NCI-H774 (cell line): ENCODE measurements at regions not wholly inside any gene's neighbourhood (a gene's known extent, or its start where the extent isn't known, plus 50 kb on each side); places are given as distances from the start of the nearest gene placed in this dataset.

ENCODE experiments used
- DNase-seq: peaks from one replicate; lab custom pipeline; 2025; lab: John Stamatoyannopoulos, UW

DNA sequence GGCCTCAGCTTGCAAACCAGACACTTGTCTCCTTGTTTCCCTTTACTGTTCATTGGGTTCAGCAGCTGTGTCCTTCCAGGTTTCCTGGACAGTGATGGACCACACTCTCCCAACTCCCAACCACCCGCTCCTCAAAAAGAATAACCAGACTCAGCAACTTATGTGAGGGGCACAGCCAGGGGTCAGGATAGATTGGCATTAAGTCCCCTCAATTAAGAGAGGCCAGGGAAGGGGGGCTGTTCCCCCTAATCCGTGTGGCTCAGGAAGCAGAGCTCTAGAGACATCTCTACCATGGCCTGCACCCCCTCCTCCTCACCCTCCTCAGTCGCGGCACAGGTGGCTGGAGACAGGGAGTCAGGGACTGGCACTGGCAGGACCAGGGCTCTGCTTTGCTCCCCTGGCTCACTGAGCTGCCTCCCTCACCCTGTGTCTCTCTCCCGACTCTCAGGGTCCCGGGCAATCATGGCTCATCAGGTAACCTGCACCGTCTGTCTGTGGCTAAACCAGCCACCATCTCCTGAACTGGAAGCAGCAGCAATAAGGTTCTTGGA lies 111.7 kb downstream of the ZNF280B start:
- DNase-seq: no peak

DNA sequence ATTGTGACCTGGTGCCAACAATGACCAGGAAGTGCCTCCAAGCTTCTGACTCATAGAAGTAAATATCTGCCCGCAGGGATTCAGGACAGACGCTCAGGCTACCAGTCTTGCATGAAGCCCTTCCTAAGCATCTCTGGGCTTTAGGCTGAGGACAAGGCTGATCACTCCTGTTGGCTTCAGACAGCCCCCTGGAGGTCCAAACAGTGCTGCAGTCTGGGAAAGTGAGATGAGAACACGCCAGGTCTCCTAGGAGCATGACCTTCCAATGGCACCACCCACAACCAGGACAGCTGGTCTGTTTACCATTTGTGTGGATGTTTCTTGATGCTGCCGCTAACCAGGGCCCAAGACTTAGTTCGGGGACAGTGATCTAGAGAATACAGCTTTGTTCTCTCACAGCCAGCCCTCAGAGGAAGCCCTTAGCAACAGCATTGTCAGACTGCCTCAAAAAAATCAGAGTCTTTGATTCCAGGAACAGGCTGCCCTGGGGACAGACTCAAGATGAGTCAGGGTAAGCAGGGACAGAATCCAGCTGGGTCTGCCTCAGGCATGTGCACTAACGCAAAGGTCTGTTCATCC lies 111.2 kb downstream of the ZNF280B start:
- DNase-seq: peak; percentile 38

DNA sequence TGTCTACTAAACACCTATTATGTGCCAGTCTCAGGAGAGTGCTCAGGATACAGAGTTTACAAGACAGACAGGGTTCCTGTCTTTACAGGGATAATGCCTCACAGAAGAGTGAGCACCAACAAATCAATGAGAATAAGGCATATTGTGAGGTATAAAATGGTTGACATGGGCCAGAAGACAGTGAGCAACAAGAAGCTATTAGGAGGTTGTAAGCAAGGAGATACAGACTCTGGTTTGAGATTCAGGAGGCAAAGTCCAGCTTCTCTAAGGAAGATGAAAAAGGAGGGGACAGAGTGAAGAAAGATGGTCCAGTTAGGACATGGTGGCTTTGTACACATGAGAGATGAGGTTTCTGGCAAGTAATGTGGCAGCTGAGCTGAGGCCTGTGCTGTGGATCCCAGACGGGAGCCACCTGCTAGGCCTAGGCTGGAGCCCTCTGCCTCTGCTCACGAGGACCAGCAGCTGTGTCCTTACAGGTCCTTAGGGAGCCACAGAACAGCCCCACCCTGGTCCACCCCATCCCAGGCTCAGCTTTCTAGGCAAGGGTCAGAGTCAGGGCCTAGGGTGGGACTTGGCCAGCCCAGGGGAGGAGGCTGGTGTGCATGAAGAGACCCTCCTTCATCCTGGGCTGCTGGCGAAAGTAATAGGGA lies 110.5 kb downstream of the ZNF280B start:
- DNase-seq: no peak

- no peak for DNase-seq
Observed at GRCh38 chr22:22398530-22399327, 109.8 kb downstream of the ZNF280B start.

- DNase-seq: no peak
Observed at GRCh38 chr22:22400099-22400498, 108.4 kb downstream of the ZNF280B start.

GRCh38 chr22:22400964-22401363 lies 107.6 kb downstream of the ZNF280B start:
- no peak for DNase-seq

DNA sequence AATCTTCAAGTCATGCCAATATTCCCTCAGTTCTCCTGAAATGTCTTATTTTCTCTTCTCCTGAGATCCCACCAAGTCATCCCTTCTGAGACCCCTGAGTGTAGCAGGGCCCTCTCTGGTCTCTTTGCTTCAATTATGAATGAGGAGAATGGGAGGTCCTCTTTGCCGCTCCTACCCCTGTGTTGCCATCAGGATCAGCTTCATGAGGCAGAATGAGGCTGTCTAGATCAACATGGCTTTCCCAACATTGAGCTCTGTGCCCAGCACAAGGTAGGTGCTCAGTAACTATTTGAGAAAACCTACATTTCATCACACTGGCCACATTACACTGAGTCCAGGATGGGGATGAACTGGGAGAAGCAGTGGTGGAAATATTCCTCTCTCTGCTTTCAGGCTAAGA lies 107.2 kb downstream of the ZNF280B start:
- DNase-seq: no peak

DNA sequence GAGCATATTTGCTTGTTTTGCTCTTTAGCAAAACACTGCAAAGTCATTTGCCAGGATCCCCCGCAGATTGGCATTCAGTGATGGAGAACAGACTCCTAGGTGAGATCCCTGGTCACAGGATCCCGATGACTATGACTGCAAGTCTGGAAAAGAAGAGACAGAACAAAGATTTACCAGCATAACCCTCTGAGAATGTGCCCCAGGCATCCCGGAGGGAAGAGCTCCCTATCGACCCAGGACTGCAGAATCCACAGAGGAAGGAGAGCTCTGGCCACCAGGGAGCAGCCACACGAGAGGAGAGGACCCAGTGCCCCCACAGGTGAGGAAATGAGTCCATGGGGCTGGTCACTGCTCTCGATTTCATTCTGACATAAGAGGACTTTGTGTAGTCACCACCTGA lies 105.2 kb downstream of the ZNF280B start:
- no peak for DNase-seq

- no peak for DNase-seq
Observed at GRCh38 chr22:22403771-22404170, 104.8 kb downstream of the ZNF280B start.

- no peak for DNase-seq
Observed at GRCh38 chr22:22404598-22405284, 103.8 kb downstream of the ZNF280B start.

GRCh38 chr22:22406445-22407027 lies 102.0 kb downstream of the ZNF280B start:
- DNase-seq: no peak

GRCh38 chr22:22407061-22407460 lies 101.5 kb downstream of the ZNF280B start:
- no peak for DNase-seq

DNA sequence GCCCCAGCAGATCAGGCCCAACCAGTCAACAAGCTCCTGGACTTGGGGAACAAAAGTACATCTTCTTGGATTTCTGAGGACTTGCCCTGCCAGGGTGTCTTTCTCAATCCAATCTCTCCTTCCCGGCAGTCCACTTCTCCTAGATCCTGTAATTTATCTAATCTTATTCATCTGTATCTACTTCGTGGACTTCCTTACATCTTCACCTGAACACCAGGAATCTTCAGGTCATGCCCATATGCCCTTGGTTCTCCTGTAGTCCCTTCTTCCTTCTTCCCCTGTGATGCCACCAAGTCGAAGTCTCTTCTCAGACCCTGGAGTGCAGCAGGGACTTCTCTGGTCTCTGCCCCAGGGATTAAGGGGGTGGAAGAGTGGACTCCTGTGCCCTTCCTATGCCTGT lies 100.3 kb downstream of the ZNF280B start:
- DNase-seq: no peak

- DNase-seq: peak; percentile 37
Observed at GRCh38 chr22:22408731-22409696, 99.5 kb downstream of the ZNF280B start.

DNA sequence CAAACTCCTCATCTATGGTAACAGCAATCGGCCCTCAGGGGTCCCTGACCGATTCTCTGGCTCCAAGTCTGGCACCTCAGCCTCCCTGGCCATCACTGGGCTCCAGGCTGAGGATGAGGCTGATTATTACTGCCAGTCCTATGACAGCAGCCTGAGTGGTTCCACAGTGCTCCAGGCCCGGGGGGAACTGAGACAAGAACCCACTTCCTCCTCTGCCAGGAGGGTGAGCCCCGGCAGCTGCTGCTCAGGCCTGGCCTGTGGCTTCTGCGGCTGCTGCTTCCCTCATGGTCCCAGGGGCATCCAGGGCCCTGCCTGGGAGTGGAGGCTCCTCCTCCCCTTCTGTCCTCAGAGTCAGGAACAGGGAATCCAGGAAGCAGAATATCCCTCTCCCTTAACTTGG lies 98.4 kb downstream of the ZNF280B start:
- no peak for DNase-seq

- no peak for DNase-seq
Observed at GRCh38 chr22:22410677-22411076, 97.9 kb downstream of the ZNF280B start.

DNA sequence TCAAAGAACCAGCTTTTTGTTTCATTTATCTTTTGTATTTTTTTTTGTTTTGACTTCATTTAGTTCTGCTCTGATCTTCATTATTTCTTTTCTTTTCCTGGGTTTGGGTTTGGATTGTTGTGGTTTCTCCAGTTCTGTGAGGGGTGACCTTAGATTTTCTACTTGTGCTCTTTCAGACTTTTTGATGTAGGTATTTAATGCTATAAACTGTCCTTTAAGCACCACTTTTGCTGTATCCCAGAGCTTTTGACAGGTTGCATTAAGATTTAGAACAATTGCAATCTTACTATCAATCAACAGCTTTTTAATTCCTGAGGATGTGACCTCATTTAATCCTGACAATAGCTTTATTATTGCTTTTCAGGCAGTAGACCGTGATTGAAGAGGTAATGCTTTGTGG lies 94.3 kb downstream of the ZNF280B start:
- no peak for DNase-seq

DNA sequence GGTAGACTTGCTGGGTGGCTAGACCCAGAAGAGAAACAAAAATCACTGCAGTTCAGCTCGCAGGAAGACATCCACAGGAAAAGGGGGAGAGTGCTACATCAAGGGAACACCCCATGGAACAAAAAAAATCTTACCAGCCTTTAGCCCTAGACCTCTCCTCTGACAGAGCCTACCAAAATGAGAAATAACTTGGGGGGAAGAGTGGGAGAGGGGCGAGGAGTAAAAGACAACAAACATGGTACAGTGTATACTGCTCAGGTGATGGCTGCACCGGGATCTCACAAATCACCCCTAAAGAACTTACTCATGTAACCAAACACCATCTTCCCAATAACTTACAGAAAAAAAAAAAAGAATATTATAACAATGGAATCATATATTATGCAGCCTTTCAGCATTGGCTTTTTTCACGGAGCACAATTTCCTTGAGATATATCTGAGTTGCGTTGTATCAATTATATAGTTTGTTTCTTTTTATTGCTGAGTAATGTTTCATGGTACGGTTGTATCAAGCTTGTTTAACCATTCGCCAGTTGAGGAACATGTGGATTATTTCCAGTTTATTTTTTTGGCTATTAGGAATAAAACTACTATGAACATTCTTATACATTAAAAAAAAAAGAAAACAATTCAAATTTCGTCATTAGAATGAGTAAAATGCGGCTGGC lies 90.9 kb downstream of the ZNF280B start:
- no peak for DNase-seq

DNA sequence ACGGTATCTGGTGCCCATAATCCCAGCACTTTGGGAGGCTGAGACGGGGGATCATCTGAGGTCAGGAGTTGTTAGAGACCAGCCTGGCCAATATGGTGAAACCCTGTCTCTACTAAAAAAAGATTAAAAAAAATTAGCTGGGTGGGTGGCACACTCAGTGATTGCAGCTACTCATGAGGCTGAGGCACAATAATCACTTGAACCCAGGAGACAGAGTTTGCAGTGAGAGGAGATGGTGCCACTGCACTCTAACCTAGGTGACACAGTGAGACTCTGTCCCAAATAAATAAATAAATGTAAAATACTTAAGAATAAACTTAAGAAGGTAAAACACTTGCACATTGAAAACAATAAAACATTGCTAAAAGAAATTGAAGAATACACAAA lies 90.4 kb downstream of the ZNF280B start:
- no peak for DNase-seq

- DNase-seq: no peak
Observed at GRCh38 chr22:22418957-22419356, 89.6 kb downstream of the ZNF280B start.
